H9 (cell line): ENCODE measurements at regions not wholly inside any gene's neighbourhood (a gene's known extent, or its start where the extent isn't known, plus 50 kb on each side); places are given as distances from the start of the nearest gene placed in this dataset.

Experiments
- DNase-seq: peaks from one replicate; pipeline ENCODE4 v3.0.0-alpha.2; 2017
- H2AFZ ChIP-seq: one replicate; pipeline ENCODE4 v1.6.1; 2013; ENCODE audit warnings: mild to moderate bottlenecking, low read length, control low read depth, moderate library complexity
- H2AK5ac ChIP-seq: 2 replicates; pipeline ENCODE4 v1.6.1; 2013; ENCODE audit warnings: low read length, control low read depth, mixed read lengths; ENCODE audit not compliant: insufficient read length
- H2BK120ac ChIP-seq: one replicate; pipeline ENCODE4 v1.6.1; 2013; ENCODE audit warnings: low read depth, mild to moderate bottlenecking, low read length, control low read depth, inconsistent platforms; ENCODE audit not compliant: poor library complexity, severe bottlenecking
- H2BK12ac ChIP-seq: 2 replicates; pipeline ENCODE4 v1.6.1; 2013; ENCODE audit warnings: low read length, control low read depth, mixed read lengths, low read depth; ENCODE audit not compliant: insufficient read length
- H2BK15ac ChIP-seq: 2 replicates; pipeline ENCODE4 v1.6.1; 2013; ENCODE audit warnings: low read depth, low read length, control low read depth
- H2BK20ac ChIP-seq: one replicate; pipeline ENCODE4 v1.6.1; 2013; ENCODE audit warnings: low read depth, mild to moderate bottlenecking, low read length, control low read depth, inconsistent platforms; ENCODE audit not compliant: poor library complexity, severe bottlenecking
- H2BK5ac ChIP-seq: 2 replicates; pipeline ENCODE4 v1.6.1; 2013; ENCODE audit warnings: low read length, control low read depth, mixed read lengths; ENCODE audit not compliant: insufficient read length
- H3K14ac ChIP-seq: 2 replicates; pipeline ENCODE4 v1.6.1; 2013; ENCODE audit warnings: low read length, control low read depth; ENCODE audit not compliant: insufficient read depth
- H3K18ac ChIP-seq: 2 replicates; pipeline ENCODE4 v1.6.1; 2013; ENCODE audit warnings: low read depth, mild to moderate bottlenecking, mixed read lengths, low read length, control low read depth; ENCODE audit not compliant: insufficient read length
- H3K23ac ChIP-seq: 2 replicates; pipeline ENCODE4 v1.6.1; 2013; ENCODE audit warnings: low read length, control low read depth, mixed read lengths, low read depth; ENCODE audit not compliant: insufficient read length
- H3K23me2 ChIP-seq: 2 replicates; pipeline ENCODE4 v1.6.1; 2013; ENCODE audit warnings: low read depth, mild to moderate bottlenecking, mixed read lengths, low read length, control low read depth; ENCODE audit not compliant: insufficient read length, poor library complexity, severe bottlenecking
- H3K27ac ChIP-seq: 2 replicates; pipeline ENCODE4 v1.5.1; 2013; ENCODE audit warnings: low read length, control low read depth, mixed read lengths, low read depth; ENCODE audit not compliant: insufficient read length
- H3K27me3 ChIP-seq: 2 replicates; pipeline ENCODE4 v1.6.1; 2013; ENCODE audit warnings: low read length, control low read depth, inconsistent platforms; ENCODE audit not compliant: insufficient read depth
- H3K4ac ChIP-seq: 2 replicates; pipeline ENCODE4 v1.6.1; 2013; ENCODE audit warnings: low read depth, mild to moderate bottlenecking, control low read depth, inconsistent platforms, low read length, moderate library complexity
- H3K4me1 ChIP-seq: 2 replicates; pipeline ENCODE4 v1.6.1; 2013; ENCODE audit warnings: low read length, control low read depth, inconsistent platforms; ENCODE audit not compliant: insufficient read depth
- H3K4me2 ChIP-seq: 2 replicates; pipeline ENCODE4 v1.6.1; 2013; ENCODE audit warnings: low read length, control low read depth, mixed read lengths; ENCODE audit not compliant: insufficient read length, insufficient read depth
- H3K56ac ChIP-seq: 2 replicates; pipeline ENCODE4 v1.6.1; 2013; ENCODE audit warnings: low read depth, mild to moderate bottlenecking, mixed read lengths, low read length, control low read depth; ENCODE audit not compliant: insufficient read length
- H3K79me1 ChIP-seq: 2 replicates; pipeline ENCODE4 v1.6.1; 2013; ENCODE audit warnings: low read depth, mild to moderate bottlenecking, moderate library complexity, low read length, control low read depth, inconsistent platforms; ENCODE audit not compliant: insufficient read depth, poor library complexity, severe bottlenecking
- H3K79me2 ChIP-seq: 2 replicates; pipeline ENCODE4 v1.6.1; 2013; ENCODE audit warnings: low read length, control low read depth, inconsistent platforms; ENCODE audit not compliant: insufficient read depth
- H3K9ac ChIP-seq: 2 replicates; pipeline ENCODE4 v1.6.1; 2013; ENCODE audit warnings: low read length, control low read depth, mixed read lengths; ENCODE audit not compliant: insufficient read length; ENCODE audit errors: extremely low read depth
- H3K9me3 ChIP-seq: one replicate; pipeline ENCODE4 v1.6.1; 2013; ENCODE audit warnings: low read depth, low read length, inconsistent platforms; ENCODE audit not compliant: control insufficient read depth
- H3T11ph ChIP-seq: one replicate; pipeline ENCODE4 v1.6.1; 2013; ENCODE audit warnings: mild to moderate bottlenecking, low read length, control low read depth, inconsistent platforms
- H4K20me1 ChIP-seq: one replicate; pipeline ENCODE4 v1.6.1; 2013; ENCODE audit not compliant: control insufficient read depth, insufficient read length, insufficient read depth
- H4K5ac ChIP-seq: 2 replicates; pipeline ENCODE4 v1.6.1; 2013; ENCODE audit warnings: low read depth, mild to moderate bottlenecking, mixed read lengths, low read length, control low read depth; ENCODE audit not compliant: insufficient read length
- H4K8ac ChIP-seq: replicated peaks from 2 replicates; pipeline ENCODE4 v1.6.1; 2013; ENCODE audit warnings: low read length, control low read depth, mixed read lengths, low read depth; ENCODE audit not compliant: insufficient read length
- H4K91ac ChIP-seq: 2 replicates; pipeline ENCODE4 v1.6.1; 2013; ENCODE audit warnings: low read depth, mild to moderate bottlenecking, moderate library complexity, mixed read lengths, low read length, control low read depth; ENCODE audit not compliant: insufficient read length
- H3K27ac Mint-ChIP-seq, 3 experiments: 2 replicates in 2 of 3; 3 replicates in 1 of 3; pipeline ENCODE4 v1.8.0; 2020 to 2021; ENCODE audit warnings: mixed read lengths in 3 of 3, mild to moderate bottlenecking in 1 of 3, moderate library complexity in 1 of 3
- H3K27me3 Mint-ChIP-seq: 2 replicates; pipeline ENCODE4 v1.8.0; 2021; ENCODE audit warnings: low read depth, mild to moderate bottlenecking, moderate library complexity, mixed read lengths
- H3K36me3 Mint-ChIP-seq, 3 experiments: 2 replicates in 2 of 3; 3 replicates in 1 of 3; pipeline ENCODE4 v1.8.0; 2020 to 2021; ENCODE audit warnings: low read depth in 3 of 3, mixed read lengths in 3 of 3; ENCODE audit not compliant: insufficient read depth in 1 of 3
- H3K4me1 Mint-ChIP-seq, 2 experiments: 2 replicates each; pipeline ENCODE4 v1.8.0; 2020; ENCODE audit warnings: mixed read lengths in 2 of 2
- H3K4me3 Mint-ChIP-seq, 2 experiments: 2 replicates in 1 of 2; 3 replicates in 1 of 2; pipeline ENCODE4 v1.8.0; 2020 to 2021; ENCODE audit warnings: mild to moderate bottlenecking in 2 of 2, mixed read lengths in 2 of 2, moderate library complexity in 1 of 2
- H3K9me3 Mint-ChIP-seq, 2 experiments: 2 replicates in 1 of 2; 3 replicates in 1 of 2; pipeline ENCODE4 v1.8.0; 2020; ENCODE audit warnings: mild to moderate bottlenecking in 2 of 2, mixed read lengths in 2 of 2, moderate library complexity in 1 of 2
- CTCF ChIP-seq: fragments of 200-600 bp; sonication (generic); conservative IDR thresholded peaks from 3 replicates; pipeline ENCODE4 v1.8.0; 2021; ENCODE audit warnings: antibody characterized with exemption, mild to moderate bottlenecking
- WGBS: extraction: QIAGEN DNeasy Blood & Tissue Kit; methylation state at CpG from one replicate; pipeline ENCODE4 v1.1.7; 2013; ENCODE audit warnings: missing lambda C conversion rate, low lambda C conversion rate, mixed read lengths; ENCODE audit not compliant: insufficient read length; ENCODE audit errors: extremely low coverage; 5-methylcytosine and 5-hydroxymethylcytosine counted together

DNA sequence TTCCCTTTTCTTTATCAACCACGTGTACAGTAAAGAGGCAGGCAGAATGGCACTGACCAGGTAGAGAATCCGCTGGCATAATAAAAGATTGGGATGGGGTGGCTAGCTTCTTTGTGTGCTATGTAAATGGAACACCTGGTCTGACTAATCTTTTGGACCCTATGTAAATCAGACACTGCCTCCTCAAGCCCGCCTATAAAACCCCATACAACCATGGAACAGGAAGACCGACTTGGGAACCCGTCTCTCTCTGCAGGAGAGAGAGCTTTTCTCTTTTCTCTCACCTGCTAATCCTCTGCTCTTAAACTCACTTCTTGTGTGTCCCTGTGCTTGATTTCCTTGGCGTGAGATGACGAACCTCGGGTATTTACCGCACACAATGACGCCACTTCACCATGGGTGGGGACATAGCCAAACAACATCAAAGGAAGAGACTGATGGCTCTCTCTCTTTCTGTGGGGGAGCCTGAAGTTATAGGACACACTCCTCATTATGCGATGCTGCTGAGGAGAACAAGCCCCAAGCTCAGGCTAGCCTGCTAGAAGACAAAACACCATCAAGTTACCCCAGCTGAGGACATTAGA, 94.2 kb downstream of the ARL5B start:
- peak overlapping the region in 1 of 2 experiments; percentile 46; a peak in 3 of 5 replicates for H3K4me3 Mint-ChIP-seq
- DNase-seq: no peak

More for the DNA sequence above, 94.2 kb downstream of the ARL5B start:
- Histone ChIP-seq H3K27ac (peak overlapping the region; percentile 17), H2AFZ (peak overlapping the region; percentile 34), H3K56ac (no peak overlapping the region), H3K14ac (no peak overlapping the region), H3K4me2 (no peak overlapping the region), H2BK20ac (no peak overlapping the region), H2BK15ac (no peak overlapping the region), H3K9me3 (no peaks in the 10 kb centered on the region), H3T11ph (no peak overlapping the region), H3K9ac (no peak overlapping the region), H3K18ac (no peak overlapping the region), H4K20me1 (no peaks in the 10 kb centered on the region), H2AK5ac (no peak overlapping the region), H2BK5ac (no peak overlapping the region), H4K5ac (no peak overlapping the region), H2BK120ac (no peak overlapping the region), H3K79me1 (no peaks in the 10 kb centered on the region), H3K79me2 (no peaks in the 10 kb centered on the region), H4K91ac (no peak overlapping the region), H3K4me1 (peaks cover 6% of the 10 kb centered on the region; the same call in 1 of the 2 replicates), H4K8ac (no peak overlapping the region), H3K4ac (no peak overlapping the region), H3K23ac (no peak overlapping the region), H2BK12ac (no peak overlapping the region), H3K27me3 (no peaks in the 10 kb centered on the region), H3K23me2 (no peaks in the 10 kb centered on the region)
- H3K27ac Mint-ChIP-seq: peak overlapping the region; percentile 61 to 96 (median 63); a peak in 5 of 7 replicates
- H3K9me3 Mint-ChIP-seq: no peaks in the 10 kb centered on the region
- no peaks in the 10 kb centered on the region for H3K27me3 Mint-ChIP-seq
- no peak for TF ChIP-seq CTCF
- peaks cover 20 to 27% of the 10 kb centered on the region in 2 experiments for H3K4me1 Mint-ChIP-seq
- WGBS: no CpG with 5 or more reads among the region's 11 CpGs
- H3K36me3 Mint-ChIP-seq: no peaks in the 10 kb centered on the region
